ENCODE measurements at regions not wholly inside any gene's neighbourhood (a gene's known extent, or its start where the extent isn't known, plus 50 kb on each side); places are given as distances from the start of the nearest gene placed in this dataset.

DNA sequence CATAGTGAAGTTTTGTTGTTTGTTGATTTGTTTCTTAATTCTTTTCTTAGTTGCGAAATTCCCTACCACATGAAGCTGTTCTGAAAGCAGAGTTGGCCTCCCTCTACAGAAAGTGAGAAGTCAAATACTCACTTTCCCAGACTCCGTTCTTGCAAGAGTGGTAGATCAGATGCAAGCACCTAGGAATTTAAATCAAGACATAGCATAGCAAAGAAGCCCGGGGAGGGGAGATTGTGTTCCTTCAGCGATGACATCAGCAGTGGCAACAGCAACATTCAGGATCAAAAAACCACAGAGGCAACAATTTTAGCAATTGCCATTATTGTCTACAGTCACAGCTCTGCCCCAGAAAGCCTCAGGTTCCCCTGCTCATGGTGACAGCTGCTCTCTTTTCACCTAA lies 580.0 kb downstream of the RNF144A start:
- Histone ChIP-seq H3K79me2 (ENCODE audit: control insufficient read depth, insufficient read depth, low read length) (no peaks in the 10 kb centered on the region), H3K9me3 (replicated peaks; ENCODE audit: control insufficient read depth, insufficient read depth, low read depth, low read length) (0 out of 2 replicates have a peak, but pooled peaks cover 1% of the 10 kb centered on the region), H3K27ac (ENCODE audit: extremely low read depth, low read depth, low read length) (no peak overlapping the region), H3K4me3 (no peak overlapping the region), H3K4me1 (replicated peaks in 1 of 2; ENCODE audit: control insufficient read depth in 2 of 2, insufficient read depth in 2 of 2, low read length in 2 of 2) (no peaks in the 10 kb centered on the region), H2AFZ (ENCODE audit: low read depth, low read length) (no peak overlapping the region), H3K27me3 (ENCODE audit: control insufficient read depth in 2 of 2, insufficient read depth in 2 of 2, low read length in 2 of 2) (no peaks in the 10 kb centered on the region), H3K36me3 (ENCODE audit: control insufficient read depth, insufficient read depth, low read length) (no peaks in the 10 kb centered on the region), H3K4me2 (ENCODE audit: insufficient read depth, low read length) (no peak overlapping the region), H4K20me1 (replicated peaks; ENCODE audit: control insufficient read depth, insufficient read depth, low read length) (no peaks in the 10 kb centered on the region), H3K9ac (ENCODE audit: insufficient read depth in 1 of 2, low read depth in 2 of 2, low read length in 2 of 2) (no peak overlapping the region), H3K9me1 (ENCODE audit: control insufficient read depth, insufficient read depth, low read length) (no peaks in the 10 kb centered on the region)
- ChIA-PET POLR2A (no interaction called here), CTCF (ENCODE audit: low intra/inter-chr PET ratio) (no interaction called here)
- no peak for TF ChIP-seq DACH1 (IDR thresholded peaks at IDR 0.05; ENCODE audit: partially characterized antibody)
- TF ChIP-seq PRDM10 (IDR thresholded peaks at IDR 0.05; ENCODE audit: partially characterized antibody) = no peak
- no peak for TF ChIP-seq DMBX1 (CRISPR knock-in tag; IDR thresholded peaks at IDR 0.05; ENCODE audit: borderline replicate concordance)
- no peak for TF ChIP-seq MECOM (CRISPR knock-in tag; IDR thresholded peaks at IDR 0.05)
- no peak for TF ChIP-seq CBX5 (IDR thresholded peaks at IDR 0.05; ENCODE audit: borderline replicate concordance, low read depth)
- no peak for TF ChIP-seq FOS (IDR thresholded peaks at IDR 0.05; ENCODE audit: extremely low read depth, insufficient read length)
- TF ChIP-seq TCF3 (CRISPR knock-in tag; IDR thresholded peaks at IDR 0.05) = no peak
- TF ChIP-seq, protein P1, sequence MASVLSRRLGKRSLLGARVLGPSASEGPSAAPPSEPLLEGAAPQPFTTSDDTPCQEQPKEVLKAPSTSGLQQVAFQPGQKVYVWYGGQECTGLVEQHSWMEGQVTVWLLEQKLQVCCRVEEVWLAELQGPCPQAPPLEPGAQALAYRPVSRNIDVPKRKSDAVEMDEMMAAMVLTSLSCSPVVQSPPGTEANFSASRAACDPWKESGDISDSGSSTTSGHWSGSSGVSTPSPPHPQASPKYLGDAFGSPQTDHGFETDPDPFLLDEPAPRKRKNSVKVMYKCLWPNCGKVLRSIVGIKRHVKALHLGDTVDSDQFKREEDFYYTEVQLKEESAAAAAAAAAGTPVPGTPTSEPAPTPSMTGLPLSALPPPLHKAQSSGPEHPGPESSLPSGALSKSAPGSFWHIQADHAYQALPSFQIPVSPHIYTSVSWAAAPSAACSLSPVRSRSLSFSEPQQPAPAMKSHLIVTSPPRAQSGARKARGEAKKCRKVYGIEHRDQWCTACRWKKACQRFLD (CRISPR knock-in tag; IDR thresholded peaks at IDR 0.05) = no peak
- TF ChIP-seq, protein P2, sequence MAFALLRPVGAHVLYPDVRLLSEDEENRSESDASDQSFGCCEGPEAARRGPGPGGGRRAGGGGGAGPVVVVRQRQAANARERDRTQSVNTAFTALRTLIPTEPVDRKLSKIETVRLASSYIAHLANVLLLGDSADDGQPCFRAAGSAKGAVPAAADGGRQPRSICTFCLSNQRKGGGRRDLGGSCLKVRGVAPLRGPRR (CRISPR knock-in tag; IDR thresholded peaks at IDR 0.05) = no peak
- no peak for TF ChIP-seq TRIM25 (IDR thresholded peaks at IDR 0.05; ENCODE audit: borderline replicate concordance)
- TF ChIP-seq GABPB2 (CRISPR knock-in tag; conservative IDR thresholded peaks at IDR 0.05) = no peak
- no peak for TF ChIP-seq CEBPG (CRISPR knock-in tag; IDR thresholded peaks at IDR 0.05)
- no peak for TF ChIP-seq CEBPG (tag; conservative IDR thresholded peaks at IDR 0.05 in 1 of 2, IDR thresholded peaks at IDR 0.05 in 1 of 2)
- TF ChIP-seq ZNF717 (CRISPR knock-in tag; IDR thresholded peaks at IDR 0.05) = no peak
- TF ChIP-seq BCOR (IDR thresholded peaks at IDR 0.05) = no peak
- no peak for TF ChIP-seq ZNF586 (CRISPR knock-in tag; conservative IDR thresholded peaks at IDR 0.05)
- no peak for TF ChIP-seq HSF4 (CRISPR knock-in tag; IDR thresholded peaks at IDR 0.05; ENCODE audit: borderline replicate concordance)
- no peak for TF ChIP-seq KAT2B (IDR thresholded peaks at IDR 0.05; ENCODE audit: low read depth, low read length)
- no peak for TF ChIP-seq ELF1 (tag; IDR thresholded peaks at IDR 0.05)
- DNase-seq (ENCODE audit: extremely low read depth in 1 of 4, low spot score in 3 of 4) (no peak), ATAC-seq (no peak), FAIRE-seq (no peak)
- no TSS peak for BruUV-seq (replicated peaks)
- in situ Hi-C loops (cut with MboI) (no loop called here), intact Hi-C loops (cut with micrococcal nuclease) (no loop called here)
- WGBS (ENCODE audit: insufficient coverage, low coverage, missing lambda C conversion rate) = 0% methylated on average over 4 of the region's 4 CpGs

Data from K562 (cell line).